ENCODE measurements at regions not wholly inside any gene's neighbourhood (a gene's known extent, or its start where the extent isn't known, plus 50 kb on each side); places are given as distances from the start of the nearest gene placed in this dataset.

DNA sequence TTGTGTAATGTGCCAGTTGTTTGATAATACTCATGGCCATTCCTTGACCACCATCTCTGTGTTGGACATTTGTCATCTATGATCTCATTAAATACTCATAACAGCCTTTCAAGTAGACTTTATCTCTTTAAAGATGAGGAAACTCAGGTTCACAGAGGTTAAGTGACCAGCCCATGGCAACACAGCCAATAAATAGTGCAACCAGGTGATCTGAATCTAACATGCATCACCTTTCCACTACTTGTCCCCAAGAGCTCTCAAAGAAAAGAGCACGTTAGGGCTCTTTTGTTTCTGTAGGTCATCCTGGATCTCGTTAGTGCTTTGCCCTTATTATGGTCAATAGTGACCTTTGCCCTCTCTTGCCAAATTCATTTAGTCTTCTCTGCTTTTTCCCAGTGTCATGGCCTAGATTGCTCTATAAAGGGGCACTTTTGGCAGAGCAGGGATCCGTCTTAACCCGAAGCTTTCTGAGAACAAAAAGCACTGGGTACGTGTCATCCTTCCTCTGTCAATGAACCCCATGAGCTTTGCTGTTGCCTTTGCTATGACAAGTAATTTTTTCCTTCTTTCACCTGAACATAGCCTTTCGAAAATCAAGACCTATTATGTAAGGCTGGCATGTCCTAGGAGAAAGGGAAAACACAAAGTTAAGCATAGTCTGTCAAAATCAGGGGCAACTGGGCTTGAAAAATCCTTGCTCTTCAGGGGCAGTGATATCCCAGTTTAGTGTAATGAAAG, 88.0 kb upstream of the PLXNA2 start:
- no peak overlapping the region for H3K4me3 ChIP-seq (ENCODE audit: low read length, poor library complexity, severe bottlenecking)
- no peak overlapping the region for H3K9ac ChIP-seq (ENCODE audit: low read depth, low read length, poor library complexity, severe bottlenecking)
- no peaks in the 10 kb centered on the region for H3K36me3 ChIP-seq (ENCODE audit: insufficient read depth, low read length)
- H3K4me2 ChIP-seq (ENCODE audit: low read depth, low read length, poor library complexity, severe bottlenecking), result no peak overlapping the region
- H3K9me3 ChIP-seq (ENCODE audit: insufficient read depth, low read depth, low read length), result no peaks in the 10 kb centered on the region
- peaks cover 4% of the 10 kb centered on the region for H3K4me1 ChIP-seq (ENCODE audit: insufficient read depth, low read length, poor library complexity, severe bottlenecking)
- no peaks in the 10 kb centered on the region for H4K20me1 ChIP-seq (ENCODE audit: insufficient read depth, low read length, poor library complexity, severe bottlenecking)
- H3F3A ChIP-seq (ENCODE audit: low read depth), result no peaks in the 10 kb centered on the region
- no peaks in the 10 kb centered on the region for H3K27me3 ChIP-seq (ENCODE audit: insufficient read depth, low read length, poor library complexity, severe bottlenecking)
- no peak overlapping the region for H2AFZ ChIP-seq (ENCODE audit: low read length)
- H3K9me2 ChIP-seq (replicated peaks; ENCODE audit: low read depth, low read length), result no peaks in the 10 kb centered on the region
- no peaks in the 10 kb centered on the region for H3K79me2 ChIP-seq (ENCODE audit: insufficient read depth, low read length)
- no peak for TF ChIP-seq EZH2phosphoT487 (IDR thresholded peaks at IDR 0.05; ENCODE audit: borderline replicate concordance)
- TF ChIP-seq, protein P1, sequence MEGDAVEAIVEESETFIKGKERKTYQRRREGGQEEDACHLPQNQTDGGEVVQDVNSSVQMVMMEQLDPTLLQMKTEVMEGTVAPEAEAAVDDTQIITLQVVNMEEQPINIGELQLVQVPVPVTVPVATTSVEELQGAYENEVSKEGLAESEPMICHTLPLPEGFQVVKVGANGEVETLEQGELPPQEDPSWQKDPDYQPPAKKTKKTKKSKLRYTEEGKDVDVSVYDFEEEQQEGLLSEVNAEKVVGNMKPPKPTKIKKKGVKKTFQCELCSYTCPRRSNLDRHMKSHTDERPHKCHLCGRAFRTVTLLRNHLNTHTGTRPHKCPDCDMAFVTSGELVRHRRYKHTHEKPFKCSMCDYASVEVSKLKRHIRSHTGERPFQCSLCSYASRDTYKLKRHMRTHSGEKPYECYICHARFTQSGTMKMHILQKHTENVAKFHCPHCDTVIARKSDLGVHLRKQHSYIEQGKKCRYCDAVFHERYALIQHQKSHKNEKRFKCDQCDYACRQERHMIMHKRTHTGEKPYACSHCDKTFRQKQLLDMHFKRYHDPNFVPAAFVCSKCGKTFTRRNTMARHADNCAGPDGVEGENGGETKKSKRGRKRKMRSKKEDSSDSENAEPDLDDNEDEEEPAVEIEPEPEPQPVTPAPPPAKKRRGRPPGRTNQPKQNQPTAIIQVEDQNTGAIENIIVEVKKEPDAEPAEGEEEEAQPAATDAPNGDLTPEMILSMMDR (conservative IDR thresholded peaks at IDR 0.05; ENCODE audit: low read length), result no peak

DNA sequence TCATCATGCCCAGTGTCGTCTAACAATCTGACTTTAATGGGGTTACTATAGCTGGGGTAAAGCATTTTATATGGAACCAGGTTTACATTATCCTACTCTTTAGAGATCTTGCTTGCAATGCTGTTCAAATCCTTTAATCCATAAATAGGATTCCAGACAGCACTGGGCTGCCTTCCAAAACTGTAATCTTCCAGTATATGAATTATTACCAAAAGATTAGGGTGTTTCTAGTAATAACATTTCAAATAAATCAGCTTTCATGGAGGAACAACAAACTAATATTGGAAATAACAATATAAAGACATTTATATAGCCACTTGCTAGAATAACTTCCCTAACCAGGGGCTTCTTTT, 88.6 kb upstream of the PLXNA2 start:
- Histone ChIP-seq H3K9me3 (ENCODE audit: insufficient read depth, low read depth, low read length) (no peaks in the 10 kb centered on the region), H2AFZ (ENCODE audit: low read length) (no peak overlapping the region), H3K36me3 (ENCODE audit: insufficient read depth, low read length) (no peaks in the 10 kb centered on the region), H3K4me2 (ENCODE audit: low read depth, low read length, poor library complexity, severe bottlenecking) (no peak overlapping the region), H3K4me3 (ENCODE audit: low read length, poor library complexity, severe bottlenecking) (no peak overlapping the region), H3K9ac (ENCODE audit: low read depth, low read length, poor library complexity, severe bottlenecking) (no peak overlapping the region), H3K79me2 (ENCODE audit: insufficient read depth, low read length) (no peaks in the 10 kb centered on the region), H4K20me1 (ENCODE audit: insufficient read depth, low read length, poor library complexity, severe bottlenecking) (no peaks in the 10 kb centered on the region), H3K27me3 (ENCODE audit: insufficient read depth, low read length, poor library complexity, severe bottlenecking) (no peaks in the 10 kb centered on the region), H3F3A (ENCODE audit: low read depth) (no peaks in the 10 kb centered on the region), H3K9me2 (replicated peaks; ENCODE audit: low read depth, low read length) (no peaks in the 10 kb centered on the region), H3K4me1 (ENCODE audit: insufficient read depth, low read length, poor library complexity, severe bottlenecking) (peaks cover 4% of the 10 kb centered on the region)
- no peak for TF ChIP-seq EZH2phosphoT487 (IDR thresholded peaks at IDR 0.05; ENCODE audit: borderline replicate concordance)
- TF ChIP-seq, protein P1 (conservative IDR thresholded peaks at IDR 0.05; ENCODE audit: low read length), result no peak

DNA sequence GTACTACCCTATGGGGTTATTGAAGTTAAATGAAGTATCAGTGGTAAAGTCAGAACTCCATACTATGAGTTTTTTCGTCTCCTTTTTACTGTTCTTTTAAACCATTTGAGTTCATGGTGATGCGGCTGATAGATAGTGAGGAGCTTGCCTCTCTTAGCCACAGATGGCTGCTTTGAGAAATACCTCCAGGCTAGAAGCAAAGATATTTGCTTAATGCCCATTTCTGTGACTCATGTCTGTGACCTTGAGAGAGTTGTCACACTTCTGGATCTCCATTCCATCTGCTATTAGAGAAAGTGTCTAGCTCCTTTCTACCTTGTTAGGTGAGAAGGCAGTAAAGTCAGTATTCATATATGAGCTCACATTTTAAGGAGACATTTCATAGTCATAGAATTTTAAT, 89.5 kb upstream of the PLXNA2 start:
- Histone ChIP-seq H3K4me3 (ENCODE audit: low read length, poor library complexity, severe bottlenecking) (no peak overlapping the region), H3K79me2 (ENCODE audit: insufficient read depth, low read length) (no peaks in the 10 kb centered on the region), H3K36me3 (ENCODE audit: insufficient read depth, low read length) (no peaks in the 10 kb centered on the region), H3K9me3 (ENCODE audit: insufficient read depth, low read depth, low read length) (no peaks in the 10 kb centered on the region), H3K9ac (ENCODE audit: low read depth, low read length, poor library complexity, severe bottlenecking) (no peak overlapping the region), H3F3A (ENCODE audit: low read depth) (no peaks in the 10 kb centered on the region), H3K9me2 (replicated peaks; ENCODE audit: low read depth, low read length) (no peaks in the 10 kb centered on the region), H3K4me2 (ENCODE audit: low read depth, low read length, poor library complexity, severe bottlenecking) (no peak overlapping the region), H3K27me3 (ENCODE audit: insufficient read depth, low read length, poor library complexity, severe bottlenecking) (no peaks in the 10 kb centered on the region), H3K4me1 (ENCODE audit: insufficient read depth, low read length, poor library complexity, severe bottlenecking) (peaks cover 4% of the 10 kb centered on the region), H4K20me1 (ENCODE audit: insufficient read depth, low read length, poor library complexity, severe bottlenecking) (no peaks in the 10 kb centered on the region), H2AFZ (ENCODE audit: low read length) (no peak overlapping the region)
- TF ChIP-seq, protein P1 (conservative IDR thresholded peaks at IDR 0.05; ENCODE audit: low read length), result no peak
- no peak for TF ChIP-seq EZH2phosphoT487 (IDR thresholded peaks at IDR 0.05; ENCODE audit: borderline replicate concordance)

Measured in Loucy (cell line).